ENCODE measurements at regions not wholly inside any gene's neighbourhood (a gene's known extent, or its start where the extent isn't known, plus 50 kb on each side); places are given as distances from the start of the nearest gene placed in this dataset.

DNA sequence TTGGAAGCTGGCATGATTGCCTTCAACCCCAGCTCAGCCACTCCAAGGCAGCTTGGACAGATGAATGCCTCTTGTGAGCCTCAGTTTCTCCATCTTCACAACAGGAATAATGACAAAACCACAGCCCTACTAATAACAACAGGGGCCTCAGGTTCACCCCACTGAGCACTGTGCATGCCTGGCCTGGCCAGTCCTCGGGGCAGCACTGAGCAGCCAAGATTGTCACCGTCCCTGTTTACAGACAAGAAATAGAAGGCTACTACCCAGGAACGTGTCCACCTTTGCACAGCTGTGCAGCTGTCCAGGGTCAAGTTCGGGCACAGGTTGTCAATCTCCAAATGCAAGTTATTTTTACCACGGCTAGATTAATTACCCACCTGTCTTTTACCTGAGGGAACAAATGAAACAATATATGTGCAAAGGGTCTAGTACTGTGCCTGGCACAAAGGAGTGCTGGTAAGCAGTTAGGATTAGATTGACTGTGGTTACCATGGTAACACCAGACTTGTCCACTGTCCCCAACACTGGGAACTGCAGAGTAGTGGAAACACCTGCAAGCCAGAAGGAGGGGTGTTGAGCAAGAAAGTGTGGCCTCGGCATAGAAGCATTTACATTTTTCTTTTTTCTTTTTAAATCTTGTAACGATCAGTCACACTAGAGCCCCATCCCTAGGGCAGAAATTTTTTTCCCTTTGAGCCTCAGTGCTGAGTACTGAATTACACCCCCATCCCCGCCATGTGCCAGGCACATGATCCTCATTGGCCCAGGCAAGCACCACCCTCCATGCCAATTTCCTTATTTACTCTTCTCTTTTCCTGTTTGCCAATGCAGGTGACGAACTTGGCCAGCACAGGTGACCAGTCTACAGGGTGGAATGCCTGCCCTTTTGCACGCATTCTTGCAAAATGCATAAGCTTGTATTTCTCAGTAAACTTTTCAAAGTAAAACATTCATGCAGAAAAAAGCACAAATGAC is 66.3 kb upstream of the SLC6A6 start:
- DNase-seq (ENCODE audit: low read depth) = no peak

DNA sequence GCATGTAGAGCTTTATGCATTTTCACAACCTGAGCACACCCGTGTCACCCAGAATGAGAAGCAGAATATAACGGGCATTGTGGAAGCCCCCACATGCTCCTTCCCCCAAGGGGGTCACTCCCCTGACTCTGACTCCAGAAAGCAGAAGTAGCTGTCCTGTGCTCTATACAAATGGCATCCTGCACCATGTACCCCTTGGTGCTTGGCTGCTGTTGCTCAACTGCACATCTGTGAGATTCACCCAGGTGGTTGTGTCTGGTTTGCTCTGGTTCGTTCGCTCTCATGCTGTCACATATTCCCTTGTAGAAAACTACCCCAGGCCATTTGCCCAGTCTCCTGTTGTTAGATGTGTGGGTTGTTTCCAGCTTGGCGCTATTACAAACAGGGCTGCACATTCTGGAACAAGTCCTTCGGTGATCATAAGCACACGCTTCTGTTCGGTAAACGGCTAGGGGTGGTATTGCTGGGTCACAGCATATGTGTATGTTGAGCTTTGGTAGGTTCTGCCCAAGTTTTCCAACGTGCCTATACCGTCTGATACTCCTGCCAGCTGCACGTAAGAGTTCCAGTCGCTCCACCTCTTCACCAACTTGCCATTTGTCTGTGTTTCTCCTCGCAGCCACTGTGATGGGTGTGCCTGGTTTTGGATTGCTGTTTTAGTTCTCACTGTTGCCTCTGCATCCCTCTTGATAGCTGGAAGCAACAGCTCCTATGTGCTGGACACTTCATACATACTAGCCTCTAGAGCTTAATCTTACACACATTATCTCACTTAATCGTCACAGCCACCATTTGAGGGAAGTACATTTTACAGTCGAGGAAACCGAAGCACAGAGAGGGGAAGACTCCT is 65.4 kb upstream of the SLC6A6 start:
- DNase-seq (ENCODE audit: low read depth) = no peak

DNA sequence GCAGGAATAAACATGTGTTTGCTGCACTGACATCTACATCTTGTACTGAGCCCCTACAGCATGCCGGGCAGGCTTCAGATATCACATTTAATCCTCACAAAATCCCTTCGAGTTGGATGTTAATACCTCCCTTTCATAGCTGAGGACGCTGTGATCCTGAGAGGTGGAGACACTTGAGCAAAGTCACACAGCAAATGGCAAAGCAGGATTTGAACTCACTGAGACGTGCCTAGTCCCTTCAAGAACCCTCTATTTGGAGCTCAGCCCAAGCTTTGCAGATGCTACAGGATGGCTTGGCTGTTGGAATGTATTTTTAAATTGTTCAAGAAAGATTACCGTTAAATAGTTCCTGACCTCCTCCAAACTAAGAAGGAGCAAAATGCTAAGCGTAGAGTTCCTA is 64.6 kb upstream of the SLC6A6 start:
- no peak for DNase-seq (ENCODE audit: low read depth)

DNA sequence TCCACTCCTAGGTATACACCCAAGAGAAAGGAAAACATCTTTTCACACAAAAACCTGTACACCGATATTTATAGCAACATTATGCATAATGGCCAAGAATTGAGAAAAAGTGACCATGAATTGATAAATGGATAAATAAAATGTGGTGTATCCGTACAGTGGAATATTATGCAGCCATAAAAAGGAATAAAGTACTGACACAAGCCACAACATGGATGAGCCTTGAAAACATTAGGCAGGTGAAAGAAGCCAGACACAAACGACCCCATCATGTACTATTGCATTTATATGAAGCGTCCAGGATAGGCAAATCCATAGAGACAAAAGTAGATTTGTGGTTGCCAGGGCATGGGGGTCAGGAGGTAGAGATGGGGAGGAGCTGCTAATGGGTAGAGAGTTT is 64.2 kb upstream of the SLC6A6 start:
- DNase-seq (ENCODE audit: low read depth) = no peak

GRCh38 chr3:14338898-14339458 is 63.4 kb upstream of the SLC6A6 start:
- no peak for DNase-seq (ENCODE audit: low read depth)

DNA sequence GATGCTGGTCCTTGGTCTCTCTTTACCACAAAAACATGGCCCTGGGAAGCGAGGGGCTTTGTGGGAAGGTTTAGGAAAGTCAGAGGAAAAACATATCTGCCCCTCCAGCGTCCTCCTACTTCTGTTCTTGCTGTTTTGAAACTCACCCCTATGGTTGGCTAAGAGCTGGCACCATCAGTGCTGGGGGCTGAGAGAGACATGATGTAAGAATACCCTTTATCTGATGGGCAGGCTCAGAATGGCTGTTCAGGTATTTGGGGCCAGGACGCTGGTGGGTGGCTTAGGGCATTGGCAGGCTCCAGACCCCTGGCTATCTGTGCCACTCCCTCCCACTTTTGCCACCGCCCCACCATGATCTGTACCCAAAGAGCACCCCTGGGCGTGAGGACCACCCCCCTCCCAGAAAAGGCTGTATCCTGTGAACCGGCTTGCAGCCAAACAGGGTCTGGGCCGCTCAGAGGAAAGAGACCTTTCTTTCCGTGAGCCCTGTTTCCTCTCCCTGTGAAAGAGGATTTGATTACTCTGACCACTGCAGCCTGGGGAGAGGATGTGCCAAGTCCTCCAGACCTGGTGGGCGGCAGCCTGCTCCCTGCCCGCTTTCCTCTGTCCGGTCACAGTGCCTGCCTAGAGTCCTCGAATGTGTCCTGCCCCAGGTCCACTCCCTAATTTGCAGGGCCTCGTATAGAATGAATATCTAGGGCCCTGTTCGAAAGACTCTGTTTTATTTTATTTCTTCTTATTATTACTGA is 61.3 kb upstream of the SLC6A6 start:
- DNase-seq (ENCODE audit: low read depth) = no peak

- peak; percentile 27 for DNase-seq (ENCODE audit: low read depth)
These were observed 58.9 kb upstream of the SLC6A6 start for GRCh38 chr3:14343338-14344112.

- no peak for DNase-seq (ENCODE audit: low read depth)
These were observed 58.1 kb upstream of the SLC6A6 start for GRCh38 chr3:14344351-14344750.

DNA sequence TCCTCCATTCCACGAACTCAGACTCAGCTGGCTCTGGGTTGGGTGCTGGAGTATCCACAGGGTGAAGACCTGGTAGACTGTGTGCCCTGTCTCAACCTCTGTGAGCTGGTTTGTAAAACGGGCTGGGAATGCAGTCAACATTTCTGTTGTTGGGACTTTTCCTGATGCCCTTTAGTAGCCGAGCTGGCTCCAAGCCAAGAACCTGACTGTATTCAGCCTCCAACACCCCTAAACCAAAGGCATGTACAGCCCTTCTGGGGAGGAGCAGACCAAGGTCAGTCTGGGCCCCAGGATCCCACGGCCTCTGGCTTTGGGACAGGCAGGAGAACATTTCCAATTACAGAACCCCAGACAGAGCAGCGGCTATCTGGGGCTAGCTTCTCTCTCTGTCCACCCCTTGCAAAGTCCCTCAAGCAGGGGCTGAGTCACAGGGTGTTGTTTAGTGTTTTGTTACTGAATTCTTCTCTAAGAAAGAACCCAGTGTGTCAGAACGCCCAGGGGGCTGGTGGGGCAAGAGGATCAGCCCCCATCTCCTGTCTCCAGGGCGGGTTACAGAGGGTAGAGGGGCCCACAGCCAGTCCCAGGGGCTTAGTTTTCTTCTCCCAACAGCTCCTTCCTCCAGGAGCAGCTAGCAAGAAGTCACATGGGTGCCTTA is 56.8 kb upstream of the SLC6A6 start:
- no peak for DNase-seq (ENCODE audit: low read depth)

DNA sequence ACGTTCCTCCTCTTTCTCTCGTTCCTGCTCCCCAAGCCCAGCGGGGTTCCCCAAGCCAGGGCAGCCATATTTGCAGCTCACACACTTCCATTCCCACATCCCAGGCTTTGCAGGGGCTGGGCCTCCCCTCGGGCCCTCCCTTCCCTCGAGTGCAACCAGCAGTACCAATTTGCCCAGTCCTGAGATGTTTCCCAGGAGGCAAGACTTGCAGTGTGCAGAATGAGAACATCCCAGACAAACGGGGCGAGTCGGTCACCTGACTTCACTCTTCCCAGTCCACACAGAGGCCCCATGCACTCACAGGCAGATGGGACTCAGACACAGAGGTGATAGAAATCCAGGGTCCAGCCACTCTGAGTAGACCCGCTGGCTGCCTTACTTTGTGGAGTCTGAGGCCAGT is 56.2 kb upstream of the SLC6A6 start:
- no peak for DNase-seq (ENCODE audit: low read depth)

- DNase-seq (ENCODE audit: low read depth) = no peak
These were observed 55.8 kb upstream of the SLC6A6 start for GRCh38 chr3:14346642-14347041.

DNA sequence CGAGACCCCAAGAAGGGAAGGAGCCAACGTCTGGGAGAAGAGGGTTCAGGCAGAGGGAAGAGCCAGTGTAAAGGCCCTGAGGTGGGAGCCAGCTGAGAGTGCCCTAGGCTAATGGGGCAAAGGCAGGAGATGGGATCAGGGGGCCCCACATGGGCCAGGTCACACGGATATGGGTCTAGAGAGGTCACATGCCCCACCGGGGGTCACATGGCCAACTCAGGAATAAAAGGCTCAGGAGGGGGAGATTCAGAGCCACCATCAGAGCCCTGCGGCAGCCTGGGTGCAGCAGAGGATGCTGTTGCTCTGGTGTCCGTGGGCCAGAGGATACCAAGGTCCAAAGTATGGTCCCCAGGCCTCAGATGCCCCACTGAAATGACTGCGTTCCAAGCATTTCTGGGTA is 55.3 kb upstream of the SLC6A6 start:
- DNase-seq (ENCODE audit: low read depth) = no peak

DNA sequence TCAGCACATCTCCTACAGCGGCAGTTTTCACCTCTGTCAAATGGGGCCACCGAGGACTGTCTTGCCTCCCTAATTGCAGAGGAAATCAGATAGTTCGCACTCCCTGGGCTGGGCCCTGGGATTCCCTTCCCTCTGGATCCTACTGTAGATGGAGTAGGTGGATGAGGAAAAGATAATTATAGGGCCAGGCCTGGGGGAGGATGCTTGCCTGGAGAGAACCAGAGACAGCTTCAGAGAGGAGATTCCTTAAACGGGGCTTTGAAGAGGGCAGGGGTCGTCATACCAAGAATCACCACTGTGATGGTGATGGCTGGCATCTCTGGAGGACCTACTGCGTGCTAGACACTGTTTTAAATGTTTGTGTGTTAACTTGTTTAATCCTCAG is 50.8 kb upstream of the SLC6A6 start:
- no peak for DNase-seq (ENCODE audit: low read depth)

- DNase-seq (ENCODE audit: low read depth) = peak; percentile 68
These were observed 50.3 kb upstream of the SLC6A6 start for GRCh38 chr3:14352002-14352627.

Measured in HT1080 (cell line).